ENCODE measurements at regions not wholly inside any gene's neighbourhood (a gene's known extent, or its start where the extent isn't known, plus 50 kb on each side); places are given as distances from the start of the nearest gene placed in this dataset.

GRCh38 chr19:28642787-28643683 is 569.9 kb downstream of the UQCRFS1 start:
- intact Hi-C loops (cut with DNase I), result no loop called here
- ATAC-seq (no peak), DNase-seq (no peak)
- H3K27me3 ChIP-seq, result peaks cover 0 to 10% (median 0%) of the 10 kb centered on the region in 7 donors
- WGBS, 2 donors, result 59 to 63% methylated on average over 10 of the region's 10 CpGs
- no peaks in the 10 kb centered on the region for H3K9me3 ChIP-seq
- no peak overlapping the region for H3K4me3 ChIP-seq
- H3K36me3 ChIP-seq, result no peaks in the 10 kb centered on the region
- H3K27ac ChIP-seq, result no peak overlapping the region
- TF ChIP-seq CTCF (IDR thresholded peaks at IDR 0.05), result no peak
- no peaks in the 10 kb centered on the region for H3K4me1 ChIP-seq

- Histone ChIP-seq H3K4me3 (no peak overlapping the region), H3K36me3 (no peaks in the 10 kb centered on the region), H3K27me3 (peaks cover 0 to 8% (median 0%) of the 10 kb centered on the region in 7 donors), H3K27ac (no peak overlapping the region), H3K4me1 (no peaks in the 10 kb centered on the region), H3K9me3 (no peaks in the 10 kb centered on the region)
- TF ChIP-seq CTCF (IDR thresholded peaks at IDR 0.05), result no peak
- DNase-seq (no peak), ATAC-seq (no peak)
- intact Hi-C loops (cut with DNase I), result no loop called here
- WGBS, 2 donors, result 63 to 74% methylated on average over 6 of the region's 6 CpGs
Measured at GRCh38 chr19:28641395-28641794, 571.6 kb downstream of the UQCRFS1 start.

- Histone ChIP-seq H3K9me3 (peaks cover 0 to 3% (median 0%) of the 10 kb centered on the region in 11 donors), H3K4me1 (no peaks in the 10 kb centered on the region), H3K27ac (no peak overlapping the region), H3K4me3 (no peak overlapping the region), H3K36me3 (no peaks in the 10 kb centered on the region), H3K27me3 (peaks cover 0 to 11% (median 0%) of the 10 kb centered on the region in 7 donors)
- ATAC-seq, result no peak
- no peak for DNase-seq
- no peak for TF ChIP-seq CTCF (IDR thresholded peaks at IDR 0.05)
- WGBS, 2 donors, result 75 to 80% methylated on average over 4 of the region's 4 CpGs
- intact Hi-C loops (cut with DNase I), result no loop called here
Measured at GRCh38 chr19:28640506-28640905, 572.4 kb downstream of the UQCRFS1 start.

- Histone ChIP-seq H3K4me3 (no peak overlapping the region), H3K9me3 (peaks cover 0 to 20% (median 7%) of the 10 kb centered on the region in 11 donors), H3K4me1 (no peaks in the 10 kb centered on the region), H3K27ac (no peak overlapping the region), H3K36me3 (no peaks in the 10 kb centered on the region), H3K27me3 (peaks cover 0 to 11% (median 0%) of the 10 kb centered on the region in 7 donors)
- 69 to 70% methylated on average over 4 of the region's 4 CpGs for WGBS, 2 donors
- intact Hi-C loops (cut with DNase I), result loop anchor here in 2 of 10 donors (5.0 to 10.0 kb wide), 2 partner anchors 171 to 174 kb away; no protein-coding TSS in a partner anchor
- no peak for DNase-seq
- no peak for TF ChIP-seq CTCF (IDR thresholded peaks at IDR 0.05)
- no peak for ATAC-seq
Measured at GRCh38 chr19:28638445-28638844, 574.5 kb downstream of the UQCRFS1 start.

Data from heart right ventricle (tissue), 16 donors.